Astrocyte of the hippocampus (primary cell): ENCODE measurements at regions not wholly inside any gene's neighbourhood (a gene's known extent, or its start where the extent isn't known, plus 50 kb on each side); places are given as distances from the start of the nearest gene placed in this dataset.

ENCODE experiments used
- DNase-seq: peaks from one replicate; pipeline ENCODE4 v3.0.0; 2011; ENCODE audit warnings: low read depth, low spot score

DNA sequence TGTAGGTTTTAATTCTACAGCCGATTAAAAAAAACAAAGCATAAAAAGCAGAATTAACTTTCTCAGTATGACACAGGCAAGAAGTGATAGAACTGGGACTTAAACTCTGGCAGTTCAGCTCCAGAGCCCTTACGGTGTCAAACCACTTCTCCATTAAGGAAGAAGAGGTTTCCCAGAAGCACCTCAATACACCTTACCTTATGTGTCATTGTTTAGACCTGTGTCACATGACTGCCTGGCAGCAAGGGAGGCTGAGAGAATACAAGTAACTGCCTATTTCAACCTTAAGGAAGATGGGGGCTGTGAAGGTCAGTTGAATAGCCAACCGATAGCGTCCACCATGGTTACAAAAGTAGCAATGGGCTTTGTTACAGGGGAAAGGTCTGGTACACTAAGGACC lies 54.6 kb upstream of the ARHGAP5 start:
- no peak for DNase-seq

DNA sequence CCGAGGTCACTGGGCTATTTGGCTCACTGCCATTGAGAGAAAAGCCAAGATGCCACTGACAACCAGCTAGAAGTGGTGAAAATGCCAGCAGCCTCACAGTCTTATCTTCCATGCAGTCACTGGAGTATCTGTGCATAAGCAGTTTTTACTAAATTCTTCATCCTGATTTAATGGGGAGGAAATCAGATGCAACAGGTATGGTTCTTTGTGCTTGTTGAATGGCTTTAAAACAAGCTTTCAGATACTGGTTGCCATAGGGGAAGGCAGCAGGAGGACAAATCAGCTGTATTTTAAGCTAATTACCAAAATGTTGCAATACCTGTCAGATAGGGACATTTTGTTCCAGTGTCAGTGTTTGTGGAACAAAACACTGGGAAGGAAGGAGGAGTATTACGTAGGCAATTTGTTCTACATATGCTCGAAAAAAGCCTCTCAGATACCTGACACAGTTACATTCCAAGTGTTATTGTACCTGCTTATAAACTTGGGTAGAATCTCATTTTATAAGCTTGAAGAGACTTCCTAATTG lies 54.1 kb upstream of the ARHGAP5 start:
- no peak for DNase-seq

DNA sequence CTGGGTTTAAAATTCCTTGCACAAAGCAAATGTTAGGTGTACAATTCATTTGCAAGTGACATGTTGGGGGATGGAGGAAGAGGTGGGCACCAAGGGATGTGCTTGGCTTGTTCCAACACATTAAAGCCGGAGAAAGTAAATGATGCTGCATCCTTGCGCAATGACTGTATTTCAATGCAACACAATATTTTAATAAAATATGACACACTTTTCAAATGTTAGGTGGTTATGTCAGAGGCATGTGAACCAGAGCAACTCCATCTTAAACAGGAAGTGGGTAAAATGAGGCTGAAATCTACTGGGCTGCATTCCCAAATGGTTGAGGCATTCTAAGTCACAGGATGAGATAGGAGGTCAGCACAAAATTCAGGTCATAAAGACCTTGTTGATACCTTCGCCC lies 53.6 kb upstream of the ARHGAP5 start:
- DNase-seq: no peak

DNA sequence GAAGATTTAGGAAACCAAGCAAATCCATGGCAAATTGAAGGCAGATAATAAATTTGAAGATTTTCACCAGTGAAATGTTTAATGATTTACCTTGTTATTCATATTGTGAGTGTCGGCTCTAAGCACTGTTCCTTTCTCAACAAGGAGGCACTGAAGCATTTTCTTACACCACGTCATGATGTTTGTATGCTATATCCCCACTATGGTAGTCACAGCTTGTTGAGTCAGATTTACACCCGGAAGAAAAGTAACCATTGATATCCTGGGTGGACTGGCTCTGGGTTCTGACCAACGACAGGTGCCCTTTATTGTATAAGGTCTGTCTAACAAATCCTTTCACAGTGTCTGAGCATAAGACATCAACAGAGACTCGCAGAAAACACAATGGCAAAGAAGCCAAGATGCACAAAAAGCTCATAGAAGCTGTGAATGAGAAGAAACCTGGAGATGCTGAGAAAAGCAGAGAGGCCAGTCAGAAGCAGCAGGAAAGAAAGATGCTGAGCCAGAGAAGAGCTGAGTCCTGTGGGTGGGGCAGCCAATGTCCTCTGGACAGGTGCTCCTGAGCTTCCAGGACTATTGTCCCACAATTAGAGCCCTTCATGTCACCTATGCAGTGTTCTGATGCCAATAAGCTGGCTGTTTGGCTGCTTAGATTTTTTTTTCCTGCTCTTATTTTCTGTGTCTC lies 49.7 kb upstream of the ARHGAP5 start:
- no peak for DNase-seq
